IPS-NIHi7 (cell line): ENCODE measurements at regions not wholly inside any gene's neighbourhood (a gene's known extent, or its start where the extent isn't known, plus 50 kb on each side); places are given as distances from the start of the nearest gene placed in this dataset.

Experiments used
- DNase-seq: peaks from one replicate; pipeline ENCODE4 v3.0.0; 2012; ENCODE audit warnings: mixed read lengths; ENCODE audit errors: extremely low spot score

DNA sequence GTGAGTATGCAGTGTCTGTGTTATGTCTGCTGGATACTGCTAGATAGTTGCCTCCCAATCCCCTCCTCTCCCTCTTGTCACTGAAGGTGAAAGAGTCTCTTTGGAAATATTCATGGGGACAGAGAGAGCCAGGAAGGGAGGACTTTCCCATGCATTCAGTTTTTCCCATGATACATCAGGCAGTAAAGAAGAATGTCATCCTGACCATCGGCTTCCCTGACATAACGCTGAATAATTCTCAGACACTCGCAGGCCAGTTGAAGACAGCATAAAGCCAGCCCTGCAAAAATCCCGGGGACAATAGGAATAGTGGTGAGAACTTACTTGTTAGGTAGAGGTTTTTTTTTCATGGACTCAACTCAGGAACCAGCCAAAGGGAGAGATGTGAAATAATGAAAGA lies 58.1 kb downstream of the KLF4 start:
- no peak for DNase-seq

DNA sequence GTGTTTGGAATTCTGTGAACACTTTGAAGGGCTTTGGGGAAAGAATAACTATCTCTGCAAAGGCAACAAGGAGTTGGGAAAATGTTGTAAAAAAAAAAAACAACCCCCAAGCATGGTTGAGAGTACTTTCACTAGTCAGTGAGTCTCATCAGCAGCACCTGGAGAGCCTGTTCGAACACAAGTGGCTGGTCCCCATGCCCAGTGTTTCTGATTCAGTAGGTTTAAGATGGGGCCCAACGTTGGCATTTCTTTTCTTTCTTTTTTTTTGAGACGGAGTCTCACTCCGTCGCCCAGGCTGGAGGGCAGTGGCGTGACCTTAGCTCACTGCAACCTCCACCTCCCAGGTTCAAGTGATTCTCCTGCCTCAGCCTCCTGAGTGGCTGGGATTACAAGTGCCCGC lies 59.5 kb downstream of the KLF4 start:
- DNase-seq = no peak

DNA sequence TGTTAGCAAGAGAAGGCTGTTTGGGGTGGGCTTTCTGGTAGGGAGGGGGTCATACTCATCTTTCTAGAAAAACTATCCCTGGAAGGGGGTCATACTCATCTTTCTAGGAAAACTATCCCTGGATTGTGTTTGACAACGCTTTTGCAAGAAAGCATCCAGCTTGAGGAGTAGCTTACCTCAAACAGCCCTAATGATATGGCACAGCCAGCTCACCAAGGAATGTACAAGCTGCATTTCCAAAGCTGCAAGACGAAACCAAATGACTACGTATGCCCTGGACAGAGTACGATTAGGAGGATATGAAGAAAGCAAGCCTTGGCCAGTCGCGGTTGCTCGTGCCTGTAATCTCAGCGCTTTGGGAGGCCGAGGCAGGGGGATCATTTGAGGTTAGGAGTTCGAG lies 63.4 kb downstream of the KLF4 start:
- no peak for DNase-seq

DNA sequence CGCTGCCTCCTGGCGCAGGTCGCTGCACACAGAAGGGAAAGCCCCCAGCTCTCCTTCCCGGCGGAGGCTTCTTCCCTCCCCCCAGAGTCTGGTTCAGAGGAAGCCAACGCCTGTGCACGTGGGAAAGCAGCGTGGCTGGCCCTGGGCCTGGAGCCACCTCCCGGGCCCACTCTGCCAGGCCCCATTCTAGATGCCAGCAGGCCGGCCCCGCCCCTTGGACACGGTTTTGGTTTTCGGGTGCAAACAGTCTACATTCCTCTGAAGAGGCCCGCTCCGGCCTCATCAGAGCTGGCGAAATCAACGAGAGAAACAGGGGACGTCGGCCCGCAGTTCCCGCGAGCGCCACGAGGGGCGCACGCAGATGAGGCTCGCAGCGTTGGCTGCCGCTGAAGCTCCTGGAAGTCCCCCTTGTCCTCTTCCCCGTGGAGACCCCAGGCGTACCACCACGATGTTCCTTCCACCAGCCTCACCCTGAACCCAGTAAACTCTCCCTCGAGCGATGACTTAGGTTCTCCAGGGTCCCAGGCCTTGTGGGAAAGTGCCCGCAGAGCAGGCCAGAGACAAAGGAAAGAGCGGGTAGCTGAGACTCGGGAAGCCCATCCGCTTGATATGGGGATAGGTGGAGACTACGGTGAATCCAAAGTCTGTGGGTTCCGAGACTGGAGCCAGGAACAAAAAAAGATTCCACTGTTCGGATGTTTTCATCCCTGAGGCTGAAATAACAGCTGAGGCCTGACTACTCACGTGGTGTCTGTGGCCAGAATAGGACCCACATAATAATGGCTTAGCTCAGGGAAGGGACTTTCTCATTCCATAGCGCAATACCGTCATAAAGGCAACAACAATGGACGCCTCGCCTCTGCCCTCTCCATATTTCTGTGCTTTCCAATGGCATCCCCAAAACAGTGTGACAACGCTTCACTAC lies 64.2 kb downstream of the KLF4 start:
- peak; percentile 78 for DNase-seq

DNA sequence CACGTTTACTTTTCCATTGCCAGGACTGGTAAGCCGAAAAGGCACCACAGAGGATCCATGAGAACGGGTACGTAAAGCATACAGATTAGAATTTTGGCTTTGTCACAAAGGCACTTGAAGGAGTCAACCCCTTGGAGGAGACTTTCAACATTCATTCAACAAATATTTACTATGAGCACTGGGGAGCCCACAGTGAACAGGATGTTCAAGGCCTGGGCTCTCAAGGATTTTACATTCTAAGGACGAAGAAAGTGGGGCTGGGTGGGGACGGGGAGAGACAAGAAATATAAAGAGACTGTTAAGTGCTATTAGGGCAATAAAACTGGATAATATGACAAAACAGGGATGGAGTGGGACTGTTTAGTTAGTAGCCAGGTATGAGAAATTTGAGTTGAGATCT lies 66.0 kb downstream of the KLF4 start:
- DNase-seq = no peak

DNA sequence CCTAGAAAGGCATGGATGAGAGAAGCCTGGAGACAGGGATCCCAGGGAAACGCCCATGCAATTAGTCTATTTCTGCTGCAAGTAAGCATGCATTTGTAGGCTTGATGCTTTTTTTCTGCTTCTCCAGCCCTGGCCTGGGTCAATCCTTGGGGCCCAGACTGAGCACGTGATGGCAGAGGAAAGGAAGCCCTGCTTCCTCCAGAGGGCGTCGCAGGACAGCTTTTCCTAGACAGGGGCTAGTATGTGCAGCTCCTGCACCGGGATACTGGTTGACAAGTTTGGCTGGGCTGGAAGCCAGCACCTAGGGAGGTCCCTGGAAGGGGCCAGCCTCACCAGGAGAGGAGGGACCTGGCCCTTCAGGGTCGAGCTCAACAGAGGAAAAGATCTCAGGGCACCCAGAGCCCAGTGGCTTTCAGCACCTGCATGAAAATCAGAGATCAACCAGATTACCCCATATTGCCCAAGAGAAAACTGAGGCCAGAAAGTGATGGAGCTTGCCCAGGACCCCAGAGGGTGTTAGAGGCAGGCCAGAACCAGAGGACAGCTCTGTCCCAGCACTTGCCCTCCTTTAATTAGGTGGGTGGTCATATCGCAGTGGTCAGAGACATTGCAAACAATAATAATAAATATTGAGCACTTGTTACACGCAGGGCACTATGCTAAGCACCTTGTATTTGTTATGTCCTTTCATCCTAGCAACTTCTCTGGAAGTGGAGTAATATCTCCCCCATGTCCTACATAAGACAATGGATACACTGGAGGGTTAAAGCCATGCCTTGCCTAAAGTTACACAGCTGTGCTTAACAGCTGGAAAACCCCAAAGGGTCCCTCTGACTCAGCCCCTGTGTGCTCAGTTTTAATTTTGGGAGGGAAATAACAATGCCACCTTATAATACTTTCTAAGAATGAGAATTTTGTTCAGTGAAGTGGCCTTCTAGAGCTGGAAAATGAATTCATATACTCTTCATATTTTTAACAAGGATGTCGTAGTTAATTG lies 67.1 kb downstream of the KLF4 start:
- DNase-seq = peak; percentile 87

DNA sequence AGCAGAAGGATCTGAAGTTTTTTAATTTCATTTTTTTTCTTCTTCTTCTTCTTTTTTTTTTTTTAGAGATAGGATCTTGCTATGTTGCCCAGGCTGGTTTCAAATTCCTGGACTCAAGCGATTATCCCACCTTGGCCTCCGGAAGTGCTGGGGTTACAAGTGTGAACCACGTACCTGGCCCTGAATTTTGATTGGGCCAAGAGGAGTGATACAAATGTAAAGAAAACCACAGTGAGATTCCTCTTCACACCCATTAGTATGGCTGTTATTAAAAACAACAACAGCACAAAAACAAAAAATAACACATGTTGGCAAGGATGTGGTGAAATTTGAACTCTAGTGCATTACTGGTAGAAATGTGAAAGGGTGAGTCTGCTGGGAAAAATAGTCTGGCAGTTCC lies 79.1 kb downstream of the KLF4 start:
- no peak for DNase-seq

DNA sequence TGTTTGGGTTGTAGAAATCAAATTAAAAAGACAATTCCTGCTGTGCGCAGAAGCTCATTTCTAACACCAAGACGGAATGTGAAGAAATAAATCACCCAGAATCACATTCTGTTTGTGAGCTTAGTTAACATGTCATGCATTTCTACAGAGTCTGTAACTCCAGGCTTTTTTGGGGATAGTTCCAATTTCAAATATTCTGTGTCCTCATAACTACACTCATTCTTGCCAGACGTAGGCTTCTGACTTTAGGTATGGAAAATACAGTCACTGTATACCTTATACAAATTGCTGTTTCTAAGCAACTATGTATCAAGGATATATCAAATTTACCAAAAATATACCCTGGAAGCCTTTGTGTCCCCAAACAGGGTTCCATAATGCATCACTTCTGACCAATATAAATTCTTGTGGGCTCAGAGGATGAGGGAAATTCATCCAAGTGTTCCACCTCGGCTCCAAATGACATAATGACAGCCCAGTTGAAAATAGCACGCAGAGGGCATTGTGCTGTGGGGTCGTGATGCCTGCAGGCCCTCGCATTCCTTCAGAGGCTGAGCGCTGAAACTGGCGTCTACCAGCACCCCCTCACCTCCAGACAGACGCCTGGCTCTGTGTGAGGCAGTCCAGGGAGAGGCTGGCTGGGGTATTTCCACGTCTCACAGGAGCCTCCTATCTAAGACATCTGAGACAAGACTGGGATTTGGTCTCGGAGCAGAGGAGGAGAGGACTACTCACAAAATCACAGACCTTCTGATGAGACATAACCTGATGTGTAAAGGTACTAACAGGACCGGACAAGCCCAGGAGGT lies 79.8 kb downstream of the KLF4 start:
- no peak for DNase-seq

DNA sequence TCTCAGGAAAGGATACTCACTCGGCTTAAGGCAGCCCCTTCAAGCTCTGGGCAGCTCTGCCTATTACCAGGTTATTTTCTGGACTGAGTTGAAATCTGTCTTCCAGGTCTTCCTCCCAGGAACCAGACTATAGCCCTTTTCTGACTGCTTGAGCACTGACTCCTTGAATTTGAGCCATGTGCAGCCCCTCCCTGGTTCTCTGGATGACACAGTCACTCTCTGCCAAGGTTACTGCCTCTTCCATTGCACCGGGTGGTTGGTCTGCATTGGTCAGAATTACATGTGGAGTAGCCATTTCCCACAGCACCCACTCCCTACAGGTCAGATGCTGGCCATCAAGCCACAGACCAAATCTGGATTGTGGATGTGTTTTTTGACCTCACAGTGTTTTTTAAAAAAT lies 81.9 kb downstream of the KLF4 start:
- DNase-seq = no peak

DNA sequence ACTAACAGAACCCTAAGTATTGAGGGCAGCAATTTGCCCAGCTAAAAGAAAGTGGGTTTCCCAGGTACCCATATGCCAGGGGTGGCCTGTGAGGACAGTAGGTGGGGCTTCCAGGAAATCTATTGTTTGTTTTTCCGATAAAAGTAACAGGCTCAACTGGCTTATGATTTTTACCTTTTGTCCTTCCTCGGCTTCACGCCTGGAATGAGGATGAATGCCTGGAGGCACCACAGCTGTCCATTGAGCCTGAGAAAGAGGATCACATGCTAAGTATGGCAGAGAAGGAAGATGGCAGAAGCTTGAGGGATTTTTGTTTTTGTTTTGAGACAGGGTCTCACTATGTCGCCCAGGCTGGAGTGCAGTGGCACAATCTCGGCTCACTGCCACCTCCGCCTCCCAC lies 84.1 kb downstream of the KLF4 start:
- no peak for DNase-seq

DNA sequence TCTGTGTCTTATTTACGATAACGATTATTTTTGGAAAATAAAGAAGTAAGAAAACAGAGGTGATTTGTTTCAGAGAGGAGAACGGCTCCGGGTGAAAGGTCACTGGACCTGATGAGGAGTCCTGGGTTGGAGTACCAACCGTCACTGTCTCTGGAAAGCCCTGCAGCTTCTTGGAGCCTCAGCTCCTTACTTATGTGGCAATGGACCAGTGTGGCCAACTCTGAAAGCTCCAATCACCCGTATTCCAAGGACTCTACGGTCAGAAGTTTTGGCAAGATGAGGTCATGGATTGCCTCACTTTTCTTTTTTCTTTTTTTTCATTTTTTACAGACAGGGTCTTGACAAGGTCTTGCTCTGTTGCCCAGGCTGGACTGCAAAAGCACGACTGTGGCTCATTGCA lies 84.8 kb downstream of the KLF4 start:
- no peak for DNase-seq

DNA sequence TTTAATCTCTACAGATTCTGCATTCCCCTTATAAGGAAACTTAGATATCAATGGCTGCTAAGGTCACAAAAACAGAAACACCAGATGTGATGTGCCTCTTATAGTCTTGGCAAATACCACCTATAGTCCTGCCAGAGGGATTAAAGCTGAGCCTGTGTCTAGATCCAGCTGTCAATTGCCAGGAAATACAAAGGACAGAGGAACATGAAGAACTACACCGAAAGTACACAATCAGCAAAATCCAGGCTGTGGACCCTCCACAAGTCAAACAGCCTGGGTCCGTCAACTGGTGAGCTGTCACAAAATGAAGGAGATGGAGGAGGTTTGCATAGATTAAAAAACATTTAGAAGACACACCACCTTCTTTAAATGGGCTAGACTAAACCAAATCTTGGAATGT lies 85.4 kb downstream of the KLF4 start:
- DNase-seq = no peak

DNA sequence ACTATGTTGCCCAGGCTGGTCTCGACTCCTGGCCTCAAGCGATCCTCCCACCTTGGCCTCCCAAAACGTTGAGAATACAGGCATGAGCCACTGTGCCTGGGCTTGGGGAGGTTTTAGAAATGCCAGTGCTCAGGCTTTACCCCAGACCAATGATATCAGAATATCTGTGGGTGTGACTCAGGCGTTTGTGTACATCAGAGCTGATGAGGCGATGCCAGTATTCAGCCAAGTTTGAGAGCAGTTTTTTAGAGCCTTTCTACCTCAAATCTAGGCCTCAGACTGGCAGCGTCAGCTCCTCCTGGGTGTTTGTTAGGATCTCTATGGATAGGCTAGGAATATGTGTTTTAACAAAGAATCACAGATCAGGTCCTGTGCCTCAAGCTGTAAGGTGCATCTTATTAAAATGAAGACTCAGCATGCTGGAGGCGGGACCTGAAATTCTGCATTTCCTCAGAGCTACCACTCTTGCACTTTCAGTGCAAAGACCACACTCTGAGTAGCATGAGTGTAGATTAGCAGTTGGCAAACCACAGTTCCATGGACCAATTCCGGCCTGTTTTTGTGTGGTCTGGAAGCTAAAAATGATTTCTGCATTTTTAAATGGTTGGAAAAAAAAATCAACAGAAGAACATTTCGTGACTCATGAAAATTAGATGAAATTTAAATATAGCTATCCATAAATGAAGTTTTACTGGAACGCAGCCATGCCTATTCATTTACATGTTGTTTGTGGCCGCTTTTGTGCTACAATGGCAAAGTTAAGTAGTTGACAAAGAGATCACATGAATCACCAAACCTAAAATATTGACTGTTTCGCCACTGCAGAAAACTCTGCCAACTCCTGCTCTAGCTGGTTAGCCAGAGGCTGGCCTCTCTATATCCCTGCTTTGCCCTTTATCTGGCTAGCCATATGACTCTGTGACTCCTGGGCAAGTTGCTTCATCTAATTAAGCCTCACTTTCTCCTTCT lies 92.2 kb downstream of the KLF4 start:
- DNase-seq = no peak

DNA sequence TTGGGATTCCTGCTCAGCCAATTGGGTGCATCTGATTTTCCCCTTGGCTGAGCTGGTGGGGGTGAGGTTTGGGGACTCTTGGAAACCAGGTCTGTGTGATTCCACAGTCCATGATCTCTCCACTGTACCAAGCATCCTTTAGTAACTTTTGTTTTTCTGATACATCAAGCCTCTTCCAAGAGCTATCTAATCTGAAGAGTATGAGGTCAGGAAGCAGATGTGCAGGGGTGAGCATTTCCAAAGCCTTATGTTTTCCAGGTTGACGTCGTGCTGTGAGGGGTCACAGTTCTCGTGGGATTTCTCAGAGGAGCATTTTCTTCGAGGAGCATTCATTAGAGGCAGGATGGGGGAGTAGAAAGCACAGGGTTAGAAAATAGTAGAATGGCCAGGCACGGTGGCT lies 95.3 kb downstream of the KLF4 start:
- no peak for DNase-seq

DNA sequence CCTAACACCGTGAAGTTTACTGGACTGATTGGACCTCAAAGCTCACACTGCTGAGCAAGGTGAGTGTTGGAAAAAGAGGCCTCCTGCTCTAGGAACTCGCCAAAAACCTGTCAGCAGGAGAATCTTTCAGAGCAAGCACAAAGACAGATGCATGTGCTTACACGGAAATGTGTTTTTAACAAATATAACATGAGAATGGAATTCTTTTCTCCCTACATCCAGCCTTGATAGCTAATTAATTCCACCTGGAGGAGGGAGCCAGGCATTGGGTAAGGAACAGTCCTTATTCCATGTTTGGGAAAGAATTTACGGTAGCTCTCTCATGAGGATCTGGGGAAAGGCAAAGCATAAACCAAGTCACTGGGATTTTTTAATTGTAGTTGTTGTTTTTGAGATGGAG lies 98.8 kb downstream of the KLF4 start:
- no peak for DNase-seq

DNA sequence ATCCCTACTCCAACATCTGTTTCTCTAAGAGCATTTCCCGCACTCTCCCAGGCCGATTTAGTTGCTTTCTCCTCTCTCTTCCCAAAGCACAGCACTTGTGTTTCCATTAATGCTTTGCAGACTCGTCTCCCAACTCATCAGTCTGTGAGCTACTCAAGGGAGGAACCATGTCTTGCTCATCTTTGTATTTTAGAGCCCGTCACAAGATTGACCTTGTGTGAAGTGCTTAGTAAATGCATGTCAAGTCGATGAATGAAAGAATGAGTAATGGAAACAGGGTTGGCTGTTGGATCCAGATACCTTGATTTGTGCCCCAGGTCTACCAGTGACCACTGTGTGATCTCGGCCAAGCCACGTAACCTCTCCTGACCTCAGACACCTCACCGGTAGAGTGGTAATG lies 99.3 kb downstream of the KLF4 start:
- no peak for DNase-seq

DNA sequence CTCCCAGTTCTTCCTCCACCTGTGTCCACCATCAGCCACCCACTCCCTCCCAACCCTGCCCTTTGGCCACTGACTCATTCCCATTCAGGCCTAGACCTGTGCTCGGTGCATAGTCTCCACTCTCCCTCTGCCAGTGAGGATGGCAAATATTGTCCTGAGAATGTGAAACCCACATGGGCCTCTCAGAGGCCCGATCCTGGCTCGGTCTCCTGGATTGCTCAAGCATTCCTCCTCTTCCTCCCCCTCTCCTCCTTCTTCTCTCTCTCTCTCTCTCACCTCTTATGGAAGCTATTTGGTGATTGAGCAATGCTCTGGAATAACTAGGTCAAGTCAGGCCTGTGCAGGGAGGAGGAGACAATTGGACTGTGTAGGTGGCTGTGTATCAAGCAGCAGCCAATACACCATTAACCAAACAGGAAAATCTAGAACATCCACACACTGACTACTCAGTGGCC lies 99.9 kb downstream of the KLF4 start:
- no peak for DNase-seq

DNA sequence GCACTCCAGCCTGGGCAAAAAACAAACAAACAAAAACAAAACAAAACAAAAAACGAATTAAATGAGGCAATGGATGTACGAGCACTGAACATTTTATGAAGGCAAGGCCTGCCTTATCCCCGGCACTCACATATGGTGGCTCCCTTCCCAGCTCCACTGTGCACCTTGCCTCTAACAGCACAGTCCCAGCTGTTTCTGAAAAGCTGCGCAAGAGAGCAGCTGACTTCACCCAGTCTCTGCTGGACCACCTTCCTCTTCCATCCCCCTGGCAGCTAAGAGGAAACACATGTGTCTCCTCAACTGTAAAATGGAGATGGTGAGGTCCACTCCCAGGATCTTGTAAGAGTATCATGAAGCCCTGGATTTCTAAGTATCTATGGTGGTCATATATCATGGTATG lies 100.7 kb downstream of the KLF4 start:
- DNase-seq = no peak

DNA sequence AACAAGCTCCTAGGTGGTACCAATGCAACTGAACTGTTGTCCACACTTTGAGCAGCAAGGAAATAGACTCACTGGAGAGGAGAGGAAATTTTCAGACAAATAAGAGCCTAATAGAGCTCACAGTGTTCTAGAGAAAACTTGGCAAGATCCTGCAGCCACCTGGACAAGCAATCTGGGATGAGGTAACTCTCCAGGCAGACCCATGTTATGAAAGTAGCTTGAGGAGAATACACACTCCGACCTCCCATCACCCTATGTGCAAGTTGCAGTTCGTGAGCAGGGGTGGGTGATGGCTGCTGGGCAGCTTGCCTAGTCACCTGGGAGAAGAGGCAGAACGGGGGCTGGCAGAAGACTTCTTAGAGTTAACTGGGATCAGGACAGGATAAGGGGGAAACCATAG lies 102.2 kb downstream of the KLF4 start:
- no peak for DNase-seq

DNA sequence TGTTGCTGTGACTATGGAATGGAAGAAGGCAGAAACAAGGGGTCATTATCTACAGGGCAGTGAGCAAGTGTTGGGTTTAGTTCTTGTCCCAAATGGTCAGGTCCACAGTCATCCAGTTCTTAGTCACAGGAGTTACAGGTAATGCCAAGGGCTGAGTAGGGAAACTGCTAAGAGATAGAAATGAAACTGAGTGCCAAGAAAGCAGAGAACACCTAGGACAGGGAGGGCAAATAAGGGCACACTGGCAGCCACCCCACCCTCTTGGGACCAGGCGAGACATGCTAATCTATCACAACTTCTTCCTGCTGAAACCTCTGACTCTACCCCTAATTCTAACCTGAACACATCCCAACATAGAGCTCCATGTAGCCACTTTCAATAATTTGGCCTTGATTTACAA lies 103.2 kb downstream of the KLF4 start:
- no peak for DNase-seq
